Right hindlimb (tissue), 1 donor: ENCODE measurements at regions not wholly inside any gene's neighbourhood (a gene's known extent, or its start where the extent isn't known, plus 50 kb on each side); places are given as distances from the start of the nearest gene placed in this dataset.

Experiments used
- DNase-seq: peaks from one replicate; pipeline ENCODE4 v3.0.0-alpha.2; 2018

GRCh38 chr10:121659236-121659635 is 61.0 kb upstream of the FGFR2 start:
- DNase-seq, result no peak

DNA sequence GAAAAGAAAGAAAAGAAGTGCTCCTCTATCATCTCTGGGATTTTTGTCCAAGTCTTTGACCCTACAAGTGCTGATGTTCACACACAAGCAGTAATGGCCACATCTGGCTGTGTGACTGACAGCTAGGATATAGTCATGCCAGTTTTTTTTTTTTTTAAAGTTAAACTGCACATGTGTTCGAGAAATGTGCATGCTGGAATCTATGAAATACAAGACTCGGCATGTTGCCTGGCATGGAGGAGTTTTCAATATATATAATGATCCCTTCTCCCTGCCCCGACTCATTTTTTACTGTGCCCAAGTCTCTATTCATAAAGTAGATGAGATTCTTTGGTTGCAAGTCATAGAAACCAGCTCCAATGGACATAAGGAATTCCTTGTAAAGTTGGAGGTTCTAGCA is 60.4 kb upstream of the FGFR2 start:
- no peak for DNase-seq

- no peak for DNase-seq
Measured at GRCh38 chr10:121658111-121658510, 59.9 kb upstream of the FGFR2 start.

- DNase-seq, result no peak
Measured at GRCh38 chr10:121655254-121656144, 57.3 kb upstream of the FGFR2 start.

DNA sequence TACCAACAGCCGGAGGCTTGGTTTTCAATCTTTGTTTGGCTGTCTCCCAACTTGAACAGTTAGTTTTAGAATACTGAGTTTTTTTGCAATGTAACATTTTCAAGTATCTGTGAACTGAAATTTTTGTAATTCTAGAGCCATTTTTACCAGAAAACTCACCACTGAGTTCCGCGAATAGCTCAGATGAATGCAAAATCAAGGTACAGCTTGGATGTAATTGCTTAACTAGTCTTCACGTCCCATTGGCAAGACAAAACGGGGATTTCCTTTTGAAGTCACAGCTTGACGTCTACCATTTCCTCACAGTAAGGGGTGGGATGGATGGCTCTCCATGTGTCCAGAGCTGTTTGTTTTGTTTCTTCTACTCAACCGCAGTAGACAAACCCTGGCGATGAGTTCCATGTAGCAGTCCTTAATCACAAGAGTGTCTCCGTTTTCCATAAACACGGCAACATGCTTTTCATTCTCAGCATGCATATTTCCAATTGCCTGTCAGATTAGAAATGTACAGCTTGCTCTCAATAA is 55.8 kb upstream of the FGFR2 start:
- no peak for DNase-seq

DNA sequence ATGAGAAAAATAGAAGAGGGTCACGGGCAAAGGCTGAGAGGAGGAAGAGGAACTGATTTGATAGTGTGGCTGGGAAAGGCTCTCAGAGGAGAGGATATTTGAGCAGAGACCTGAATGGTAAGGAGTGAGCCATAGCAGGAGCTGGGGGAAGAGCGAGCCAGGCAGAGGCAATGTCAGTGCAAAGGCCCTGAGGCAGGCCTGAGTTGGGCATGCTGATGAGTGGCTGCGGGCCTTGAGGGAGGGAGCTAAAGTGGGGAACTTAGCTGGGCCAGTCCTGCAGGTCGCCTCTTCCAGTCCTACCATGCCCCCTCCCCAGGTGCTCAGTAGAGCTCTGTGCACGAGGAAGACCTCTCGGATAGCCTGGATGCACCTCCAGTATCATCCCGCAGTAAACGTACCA is 55.4 kb upstream of the FGFR2 start:
- DNase-seq, result no peak

DNA sequence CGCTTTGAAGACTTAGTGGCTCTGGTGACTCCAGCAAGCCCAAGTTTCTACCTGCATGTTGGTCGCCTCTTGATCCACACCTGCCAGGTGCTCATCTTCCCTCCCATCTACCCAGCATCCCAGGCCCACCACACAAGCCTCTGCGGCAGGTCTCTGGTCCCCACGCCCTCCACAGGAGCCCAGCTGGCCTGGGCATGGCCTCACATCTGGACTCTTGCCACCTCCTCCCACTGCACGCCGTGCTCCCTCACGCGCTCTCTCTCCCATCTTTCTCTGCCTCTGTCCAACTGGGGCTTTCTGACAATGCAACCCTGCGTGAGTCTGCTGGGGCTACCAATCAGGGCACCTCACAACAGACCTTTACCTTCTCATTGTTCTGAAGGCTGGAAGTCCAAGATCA is 50.2 kb upstream of the FGFR2 start:
- no peak for DNase-seq

GRCh38 chr10:121648059-121648458 is 49.8 kb upstream of the FGFR2 start:
- DNase-seq, result no peak
